ENCODE measurements at regions not wholly inside any gene's neighbourhood (a gene's known extent, or its start where the extent isn't known, plus 50 kb on each side); places are given as distances from the start of the nearest gene placed in this dataset.

DNA sequence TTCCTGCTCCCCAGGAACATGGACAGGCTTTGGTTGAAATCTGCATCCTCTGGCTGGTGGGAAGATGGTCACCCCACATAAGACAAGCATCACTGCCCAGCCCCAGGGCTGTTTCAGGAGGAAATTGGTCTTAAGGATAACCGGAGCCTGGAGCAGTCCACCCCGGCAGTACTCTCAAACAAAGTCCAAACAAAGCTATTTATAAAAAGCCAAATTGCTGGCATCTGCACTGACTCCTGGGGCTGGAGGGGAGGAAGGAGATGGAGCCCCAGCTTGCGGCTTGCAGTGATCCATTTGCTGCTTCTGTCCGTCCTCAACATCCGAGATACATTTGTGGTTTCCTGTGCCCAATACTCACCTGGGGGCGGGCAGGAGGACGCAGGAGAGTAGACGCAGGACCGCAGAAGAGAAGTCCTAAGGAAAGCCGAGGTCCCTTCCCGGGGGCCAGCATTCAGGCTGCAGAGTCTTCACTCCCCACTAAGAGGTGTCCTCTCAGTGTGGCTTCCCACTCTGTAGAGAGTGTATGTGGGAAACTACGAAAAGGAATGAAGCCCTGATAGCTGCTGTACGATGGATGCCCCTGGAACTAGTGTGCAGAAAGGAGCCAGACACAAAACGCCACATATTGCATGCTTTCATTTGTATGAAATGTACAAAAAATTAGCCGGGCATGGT lies 107.3 kb upstream of the FGF3 start:
- H3K4me1 Mint-ChIP-seq, result peaks cover 7% of the 10 kb centered on the region
- H3K27ac Mint-ChIP-seq, result no peak overlapping the region
- peaks cover 91% of the 10 kb centered on the region for H3K27me3 Mint-ChIP-seq
- DNase-seq (no peak), ATAC-seq (no peak)
- no peak overlapping the region for H3K4me3 Mint-ChIP-seq
- no peaks in the 10 kb centered on the region for H3K9me3 Mint-ChIP-seq

DNA sequence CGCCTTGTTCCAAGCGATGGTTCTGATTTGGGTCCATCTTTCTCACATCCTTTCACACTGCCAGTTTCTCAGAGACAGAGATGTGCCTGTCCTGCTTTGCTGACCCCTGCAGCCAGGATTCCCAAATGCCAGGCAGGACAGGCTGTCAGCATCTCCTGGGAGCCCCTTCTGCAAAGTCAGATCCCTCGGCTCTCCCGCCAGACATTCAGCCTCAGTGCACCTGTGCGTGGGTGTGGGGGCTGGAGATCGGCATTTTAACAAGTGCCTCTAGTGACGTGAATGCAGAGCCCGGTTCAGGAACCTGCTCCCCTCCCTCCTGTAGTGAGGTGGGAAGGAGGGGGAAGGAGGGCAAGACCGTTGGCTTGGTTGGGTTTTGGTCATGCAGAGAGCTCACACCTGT lies 108.9 kb upstream of the FGF3 start:
- ATAC-seq, result no peak

DNA sequence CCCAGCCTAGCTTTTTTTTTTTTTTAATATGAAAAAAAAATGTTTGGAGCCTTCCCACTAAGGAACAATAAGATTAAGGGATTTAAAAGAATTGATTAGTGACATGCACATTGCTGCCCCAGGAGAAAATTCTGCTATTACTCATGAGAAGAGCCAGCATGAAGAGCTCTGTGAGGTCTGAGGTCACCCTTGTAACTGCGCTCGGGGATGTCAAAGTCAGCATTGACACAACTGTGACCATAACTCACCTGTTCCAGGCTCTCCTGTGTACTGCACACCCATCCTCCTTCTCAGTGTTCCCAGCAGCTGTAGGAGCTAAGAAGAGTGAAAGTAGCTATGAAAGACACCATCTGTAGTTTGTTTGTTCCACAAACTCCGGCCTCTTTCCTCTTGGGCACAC lies 109.8 kb upstream of the FGF3 start:
- DNase-seq (no peak), ATAC-seq (no peak)
- Mint-ChIP-seq H3K9me3 (no peaks in the 10 kb centered on the region), H3K27ac (no peak overlapping the region), H3K4me3 (no peak overlapping the region), H3K27me3 (peaks cover 73% of the 10 kb centered on the region), H3K4me1 (peaks cover 7% of the 10 kb centered on the region)

More for the DNA sequence above, 108.9 kb upstream of the FGF3 start:
- Mint-ChIP-seq H3K4me3 (no peak overlapping the region), H3K4me1 (peaks cover 7% of the 10 kb centered on the region), H3K27me3 (peaks cover 81% of the 10 kb centered on the region), H3K27ac (no peak overlapping the region), H3K9me3 (no peaks in the 10 kb centered on the region)
- DNase-seq, result no peak

DNA sequence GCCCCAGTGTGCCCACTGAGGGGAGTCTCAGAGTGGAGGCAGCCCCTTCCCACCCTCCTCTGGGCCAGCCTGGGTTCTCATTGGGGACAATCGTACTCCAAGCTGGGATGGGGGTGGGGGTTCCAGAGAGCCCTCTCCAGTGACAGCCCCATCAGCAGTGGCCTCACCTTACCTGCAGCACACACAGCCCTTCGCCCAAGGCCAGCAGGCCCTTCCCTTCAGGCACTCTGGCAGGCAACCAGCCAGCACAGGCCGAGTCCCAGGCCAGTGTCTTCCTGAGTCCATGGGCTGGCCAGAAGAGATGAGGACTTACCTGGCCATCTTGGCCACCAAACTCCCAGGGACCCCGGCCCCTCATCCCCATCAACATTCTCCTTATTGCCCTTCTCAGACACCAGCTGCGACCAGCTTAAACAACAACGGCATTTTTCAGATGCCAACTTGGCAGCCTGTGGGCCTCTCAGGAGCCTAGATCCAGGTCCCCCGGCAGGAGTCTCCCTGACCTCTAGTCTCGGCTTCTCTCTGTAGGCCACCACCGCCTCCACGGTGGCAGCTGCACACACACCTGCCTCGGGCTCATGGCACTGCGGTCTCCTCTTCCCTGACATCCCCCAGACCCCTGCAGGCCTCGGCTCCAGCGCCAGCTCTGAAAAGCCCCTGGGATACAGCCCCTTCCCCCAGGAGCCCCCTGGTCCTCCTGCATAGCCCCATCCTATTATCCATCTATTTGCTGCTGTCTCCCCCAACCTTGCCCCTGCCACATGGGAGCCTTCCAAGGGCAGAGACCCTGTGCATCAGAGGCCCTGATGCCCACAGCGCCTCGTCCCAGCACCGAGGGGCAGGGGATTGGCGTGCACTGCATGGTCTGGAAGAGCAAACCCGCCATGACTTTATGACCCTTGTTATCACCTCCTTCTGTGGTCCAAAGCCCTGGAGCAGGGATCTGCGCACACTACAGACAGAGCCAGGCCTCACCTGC lies 111.2 kb upstream of the FGF3 start:
- peaks cover 68% of the 10 kb centered on the region for H3K27me3 Mint-ChIP-seq
- no peak overlapping the region for H3K27ac Mint-ChIP-seq
- no peaks in the 10 kb centered on the region for H3K9me3 Mint-ChIP-seq
- peaks cover 5% of the 10 kb centered on the region for H3K4me1 Mint-ChIP-seq
- no peak overlapping the region for H3K4me3 Mint-ChIP-seq
- no peak for DNase-seq
- ATAC-seq, result peak; percentile 23

DNA sequence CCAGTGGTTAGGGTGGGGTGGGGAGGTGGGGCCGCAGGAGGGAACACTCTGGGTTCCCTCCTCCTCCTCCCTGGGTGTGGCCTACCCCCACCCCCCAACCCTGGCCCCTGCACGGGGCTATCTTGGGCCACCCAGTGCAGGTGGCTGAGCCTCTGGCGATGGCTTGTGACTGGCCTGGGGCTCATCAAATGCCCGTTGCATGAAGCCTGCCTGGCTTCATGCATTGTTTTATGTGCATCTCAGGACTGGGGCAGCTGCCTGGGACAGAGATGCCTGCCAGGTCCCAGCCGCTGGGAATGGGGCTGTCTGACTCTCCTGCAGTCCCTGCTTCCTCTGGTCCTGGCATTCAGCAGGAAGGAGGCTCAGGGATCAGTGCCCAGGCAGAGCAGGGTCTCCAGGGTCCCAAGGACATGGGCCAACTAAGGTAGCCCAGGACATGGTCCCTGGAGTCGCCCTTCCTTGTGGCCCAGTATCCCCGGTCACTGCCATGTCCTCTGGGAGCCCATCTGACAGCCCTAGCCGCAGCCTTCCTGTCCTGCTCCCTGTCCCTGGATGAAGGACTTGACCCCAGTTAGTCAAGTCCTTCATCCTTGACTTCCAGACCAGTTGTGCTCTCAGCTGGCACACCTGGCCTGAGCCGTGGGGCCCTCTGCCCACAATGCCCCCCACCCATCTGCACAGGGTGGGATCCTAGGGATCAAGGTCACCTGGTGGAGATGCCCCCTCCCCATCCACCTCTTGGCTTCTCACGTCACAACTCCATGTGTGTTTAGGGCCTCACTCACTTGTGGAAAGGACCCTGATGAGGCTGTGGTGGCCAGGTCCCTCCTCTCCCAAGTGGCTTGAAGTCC lies 112.1 kb upstream of the FGF3 start:
- DNase-seq, result no peak
- no peaks in the 10 kb centered on the region for H3K4me1 Mint-ChIP-seq
- H3K27ac Mint-ChIP-seq, result no peak overlapping the region
- ATAC-seq, result no peak
- H3K4me3 Mint-ChIP-seq, result no peak overlapping the region
- H3K9me3 Mint-ChIP-seq, result no peaks in the 10 kb centered on the region
- H3K27me3 Mint-ChIP-seq, result peaks cover 60% of the 10 kb centered on the region

DNA sequence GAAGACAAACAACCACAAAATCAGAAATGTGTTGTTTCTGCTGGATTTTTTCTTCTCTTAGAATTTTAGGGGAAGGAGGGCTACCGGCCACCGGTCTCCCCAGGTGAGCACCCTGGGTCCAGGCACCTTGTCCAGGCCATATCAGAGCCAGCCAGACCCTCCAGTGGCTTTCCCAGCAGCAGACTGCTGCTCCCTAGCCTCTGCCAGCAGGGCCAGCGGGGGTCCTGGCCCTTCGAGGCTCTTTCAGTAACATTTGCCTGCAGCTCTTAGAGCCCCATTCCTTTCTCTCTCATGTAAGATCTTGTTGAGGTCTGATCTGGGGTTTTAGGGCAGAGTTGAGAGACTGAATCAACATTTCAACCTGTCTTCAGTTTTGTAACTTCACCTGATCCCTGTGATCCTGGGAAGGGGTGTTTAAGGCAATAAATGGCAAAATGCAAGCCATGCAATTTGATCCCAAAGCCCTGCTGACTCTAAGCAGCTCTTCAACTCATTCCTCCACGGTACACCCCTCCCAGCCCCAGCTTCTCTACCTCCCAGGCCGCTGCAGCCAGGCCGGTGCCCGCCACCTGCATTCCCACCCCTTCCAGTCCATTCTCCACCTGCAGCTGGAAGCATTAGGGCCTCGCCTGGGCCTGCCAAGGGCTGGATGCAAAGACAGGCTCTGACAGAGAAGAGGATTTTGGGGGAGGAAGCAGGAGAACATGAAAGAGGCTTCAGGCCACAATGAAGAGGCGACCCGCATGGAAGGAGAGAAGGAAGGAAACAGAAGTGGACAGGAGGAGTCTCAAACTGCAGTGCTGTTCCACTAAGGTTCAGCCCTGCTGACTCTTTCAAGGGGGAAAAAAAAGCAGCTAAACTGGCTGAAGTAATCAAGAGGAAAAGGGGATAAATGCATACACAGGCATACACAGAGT lies 113.0 kb upstream of the FGF3 start:
- no peaks in the 10 kb centered on the region for H3K4me1 Mint-ChIP-seq
- ATAC-seq (no peak), DNase-seq (no peak)
- H3K9me3 Mint-ChIP-seq, result no peaks in the 10 kb centered on the region
- peaks cover 50% of the 10 kb centered on the region for H3K27me3 Mint-ChIP-seq
- H3K4me3 Mint-ChIP-seq, result no peak overlapping the region
- H3K27ac Mint-ChIP-seq, result no peak overlapping the region

DNA sequence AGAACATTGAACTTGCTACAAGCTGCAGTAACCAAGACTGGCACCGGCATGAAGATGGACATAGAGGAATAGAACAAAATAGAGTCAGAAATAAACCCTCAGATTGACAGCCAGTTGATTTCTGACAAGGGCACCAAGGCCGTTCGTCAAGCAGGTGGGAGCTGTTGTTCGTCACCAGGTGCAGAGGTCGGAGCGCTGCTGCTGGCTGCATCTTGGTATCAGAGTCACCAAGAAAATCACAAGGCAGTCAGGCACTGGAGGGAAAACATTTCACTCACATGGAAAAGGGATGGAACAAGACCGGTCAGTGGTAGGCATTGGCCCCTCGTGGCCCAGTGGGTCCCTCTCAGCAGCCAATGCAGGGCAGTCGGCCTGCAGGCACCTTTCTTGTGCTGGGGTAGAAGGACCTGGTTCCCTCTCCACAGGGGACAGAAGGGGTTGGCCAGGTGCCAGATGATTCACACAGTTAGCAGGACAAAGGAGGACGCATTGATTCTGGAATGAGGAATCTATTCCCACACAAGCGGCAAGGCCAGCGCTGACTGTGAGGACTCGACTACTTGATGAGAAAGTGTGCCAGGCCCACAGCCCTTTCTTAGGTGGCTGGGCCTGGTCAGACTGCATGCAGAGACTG lies 115.8 kb upstream of the FGF3 start:
- no peak for ATAC-seq
- Mint-ChIP-seq H3K27ac (peak overlapping the region in 1 of 2 donors; percentile 64), H3K4me3 (no peak overlapping the region), H3K9me3 (no peaks in the 10 kb centered on the region), H3K4me1 (no peaks in the 10 kb centered on the region), H3K27me3 (peaks cover 33% of the 10 kb centered on the region)
- DNase-seq, result no peak

DNA sequence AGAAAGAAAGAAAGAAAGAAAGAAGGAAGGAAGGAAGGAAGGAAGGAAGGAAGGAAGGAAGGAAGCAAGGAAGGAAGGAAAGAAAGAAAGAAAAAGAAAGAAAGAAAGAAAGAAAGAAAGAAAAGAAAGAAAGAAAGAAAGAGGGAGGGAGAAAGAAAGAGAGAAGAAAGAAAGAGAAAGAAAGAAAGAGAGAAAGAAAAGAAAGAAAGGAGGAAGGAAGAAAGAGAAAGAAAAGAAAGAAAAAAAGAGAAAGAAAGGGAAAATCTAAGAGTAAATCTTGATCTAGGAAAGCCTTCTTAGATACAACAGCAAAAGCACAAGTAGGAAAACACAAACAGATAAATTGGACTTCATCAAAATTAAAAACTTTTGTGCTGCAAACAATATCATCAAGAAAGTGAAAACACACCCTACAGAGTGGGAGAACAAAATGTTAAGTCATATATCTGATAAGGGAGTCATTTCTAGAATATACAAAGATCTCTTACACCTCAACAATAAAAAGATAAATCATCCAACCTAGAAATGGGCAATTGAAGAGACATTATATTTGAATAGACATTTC lies 116.8 kb upstream of the FGF3 start:
- DNase-seq, result no peak
- Mint-ChIP-seq H3K27ac (peak overlapping the region in 1 of 2 donors; percentile 56), H3K4me1 (no peaks in the 10 kb centered on the region), H3K27me3 (peaks cover 34% of the 10 kb centered on the region), H3K9me3 (no peaks in the 10 kb centered on the region), H3K4me3 (no peak overlapping the region)
- no peak for ATAC-seq

DNA sequence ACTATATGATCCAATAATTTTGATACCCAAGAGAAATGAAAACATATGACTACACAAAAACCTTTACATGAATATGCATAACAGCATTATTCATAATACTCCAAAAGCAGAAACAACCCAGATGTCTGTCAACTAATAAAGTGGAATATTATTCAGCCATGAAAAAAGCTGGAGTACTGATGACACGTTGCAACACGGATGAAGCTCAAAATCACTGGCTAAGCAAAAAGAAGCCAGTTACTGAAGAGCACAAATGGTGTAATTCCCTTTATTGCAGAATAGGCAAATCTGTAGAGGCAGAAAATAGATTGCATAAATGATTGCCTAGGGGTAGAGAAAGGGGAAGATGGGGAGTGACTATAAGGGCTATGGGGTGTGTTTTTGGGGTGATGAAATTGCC lies 117.6 kb upstream of the FGF3 start:
- Mint-ChIP-seq H3K4me3 (no peak overlapping the region), H3K4me1 (no peaks in the 10 kb centered on the region), H3K27ac (no peak overlapping the region), H3K9me3 (no peaks in the 10 kb centered on the region), H3K27me3 (peaks cover 34% of the 10 kb centered on the region)
- ATAC-seq, result no peak
- DNase-seq, result no peak

DNA sequence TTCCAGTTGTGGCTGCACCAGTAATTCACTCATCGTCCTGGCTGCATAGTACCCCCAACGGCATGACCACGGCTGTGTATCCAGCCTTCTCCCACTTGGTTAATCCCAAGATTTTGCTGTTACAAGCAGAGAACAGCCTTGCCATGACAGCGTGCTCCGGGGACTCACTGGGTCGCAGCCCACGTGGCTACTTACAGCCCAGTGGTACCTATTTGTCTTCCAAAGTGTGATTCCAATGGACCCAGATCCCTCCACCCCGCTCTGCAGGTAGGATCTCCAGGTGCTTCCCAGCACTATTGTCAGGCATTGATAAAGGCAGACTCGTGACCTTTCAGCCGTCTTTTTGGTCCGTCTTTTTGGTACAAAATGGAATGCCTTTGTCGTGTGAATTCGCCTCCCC lies 119.0 kb upstream of the FGF3 start:
- no peak overlapping the region for H3K27ac Mint-ChIP-seq
- peaks cover 44% of the 10 kb centered on the region for H3K27me3 Mint-ChIP-seq
- DNase-seq, result no peak
- no peaks in the 10 kb centered on the region for H3K4me1 Mint-ChIP-seq
- H3K4me3 Mint-ChIP-seq, result no peak overlapping the region
- no peak for ATAC-seq
- H3K9me3 Mint-ChIP-seq, result no peaks in the 10 kb centered on the region

DNA sequence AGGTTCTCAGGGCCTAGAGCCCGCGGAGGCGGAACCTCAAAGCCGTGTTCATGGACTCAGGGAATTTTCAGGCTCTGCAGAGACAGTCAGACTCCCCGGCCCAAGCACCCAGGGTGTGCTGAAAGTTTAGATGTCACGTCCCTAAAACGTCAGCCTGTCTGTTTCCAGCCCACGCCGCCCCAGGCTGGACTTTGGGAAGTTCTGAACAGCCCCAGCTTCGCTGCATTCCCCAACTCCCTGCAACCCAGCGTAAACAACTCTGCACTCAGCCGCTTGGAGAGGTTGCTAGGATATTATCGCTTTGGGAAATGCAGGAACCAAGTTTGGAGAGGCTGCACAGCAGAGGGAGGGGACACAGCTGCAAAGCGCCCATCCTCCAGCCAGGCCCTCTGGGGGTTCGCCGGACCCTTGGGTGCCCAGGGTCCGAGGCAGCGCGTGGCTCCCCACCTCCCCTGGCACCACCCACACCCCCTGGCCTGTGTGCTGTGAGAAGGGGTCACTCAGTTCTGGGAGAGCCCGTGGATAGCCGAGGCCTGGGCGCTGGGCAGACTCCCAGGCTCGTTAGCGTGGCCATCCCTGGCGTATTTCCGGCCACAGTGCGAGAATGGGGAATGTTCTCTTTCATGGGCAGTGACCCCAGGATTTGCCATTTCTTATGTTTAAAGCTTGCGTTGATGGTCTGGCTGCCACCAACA lies 120.5 kb upstream of the FGF3 start:
- H3K9me3 Mint-ChIP-seq, result no peaks in the 10 kb centered on the region
- no peaks in the 10 kb centered on the region for H3K4me1 Mint-ChIP-seq
- DNase-seq, result no peak
- no peak overlapping the region for H3K4me3 Mint-ChIP-seq
- no peak overlapping the region for H3K27ac Mint-ChIP-seq
- ATAC-seq, result no peak
- H3K27me3 Mint-ChIP-seq, result peaks cover 41% of the 10 kb centered on the region

DNA sequence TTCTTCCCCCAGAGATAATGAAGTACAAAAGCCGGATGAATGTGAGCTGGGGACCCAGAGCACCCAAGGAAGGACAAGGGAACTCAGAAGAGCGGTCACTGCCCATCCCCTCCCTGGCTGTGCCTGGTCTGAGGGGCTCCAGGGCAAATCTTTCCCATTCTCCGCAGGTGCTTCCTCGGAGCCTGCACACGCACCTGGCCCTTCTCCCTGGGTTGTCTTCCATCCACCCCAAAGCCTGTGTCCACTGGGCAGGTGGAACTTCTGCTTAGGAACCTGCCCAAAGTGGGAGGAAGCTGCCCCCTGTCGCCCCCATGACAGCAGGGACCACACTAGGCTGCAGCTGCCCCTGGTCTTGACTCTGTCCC lies 121.0 kb upstream of the FGF3 start:
- no peak for DNase-seq
- Mint-ChIP-seq H3K9me3 (no peaks in the 10 kb centered on the region), H3K27ac (no peak overlapping the region), H3K4me3 (no peak overlapping the region), H3K4me1 (no peaks in the 10 kb centered on the region), H3K27me3 (peaks cover 36% of the 10 kb centered on the region)
- ATAC-seq, result no peak

DNA sequence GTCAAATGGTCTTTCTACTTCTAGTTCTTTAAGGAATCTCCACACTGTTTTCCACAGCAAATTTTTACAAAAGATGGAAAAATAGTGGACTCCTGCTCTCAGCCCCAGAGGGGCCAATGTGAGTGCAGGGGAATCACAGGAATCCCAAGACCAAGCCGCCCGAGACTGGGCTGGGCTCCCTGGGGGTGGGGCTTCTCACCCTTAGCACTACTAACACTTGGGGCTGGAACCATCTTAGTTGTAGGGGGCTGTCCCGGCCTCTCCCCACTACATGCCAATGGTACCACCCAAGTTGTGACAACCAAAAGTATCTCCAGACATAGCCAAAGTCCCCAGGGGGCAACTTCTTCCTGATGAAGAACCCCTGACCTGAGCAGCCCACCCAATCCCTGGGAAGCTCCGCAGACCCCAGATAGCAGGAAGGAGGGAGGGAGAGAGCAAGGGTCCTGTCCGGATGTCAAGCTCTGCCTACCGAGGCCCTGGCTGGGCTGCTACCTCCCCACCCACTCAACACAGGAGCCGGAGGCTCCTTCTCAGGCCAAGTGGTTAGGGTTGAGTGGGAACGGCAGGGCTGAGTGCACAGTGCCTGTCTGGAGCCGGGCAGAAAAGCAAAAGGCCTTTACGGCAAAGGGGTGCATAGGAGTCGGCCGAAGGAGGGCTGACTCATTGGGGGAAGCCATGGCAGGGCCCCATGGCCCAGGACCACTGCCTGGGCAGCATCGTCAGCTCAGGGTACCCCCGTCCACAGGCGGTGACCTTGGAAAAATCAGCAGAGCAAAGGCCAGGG lies 122.5 kb upstream of the FGF3 start:
- ATAC-seq (no peak), DNase-seq (no peak)
- no peak overlapping the region for H3K27ac Mint-ChIP-seq
- no peak overlapping the region for H3K4me3 Mint-ChIP-seq
- H3K4me1 Mint-ChIP-seq, result no peaks in the 10 kb centered on the region
- H3K9me3 Mint-ChIP-seq, result no peaks in the 10 kb centered on the region
- H3K27me3 Mint-ChIP-seq, result peaks cover 34% of the 10 kb centered on the region
